Sigmoid colon (tissue), 4 donors: ENCODE measurements at regions not wholly inside any gene's neighbourhood (a gene's known extent, or its start where the extent isn't known, plus 50 kb on each side); places are given as distances from the start of the nearest gene placed in this dataset.

Source experiments
- EP300 ChIP-seq, 4 donors: sonication (generic); formaldehyde crosslinking; IDR thresholded peaks; one replicate each; pipeline ENCODE4 v1.6.1; 2017; ENCODE audit warnings: antibody characterized with exemption in 4 of 4
- POLR2A ChIP-seq, 2 donors: fragments of 450-650 bp; IDR thresholded peaks; one replicate each; pipeline ENCODE4 v1.6.1; 2016; ENCODE audit warnings: antibody characterized with exemption in 2 of 2, mild to moderate bottlenecking in 2 of 2, moderate library complexity in 2 of 2
- POLR2AphosphoS5 ChIP-seq, 4 donors: sonication (generic); formaldehyde crosslinking; IDR thresholded peaks; one replicate each; pipeline ENCODE4 v1.6.1; 2017; ENCODE audit warnings: antibody characterized with exemption in 4 of 4
- TF ChIP-seq, protein P1 (sequence below), 4 experiments: fragments of 450-650 bp in 3 of 4; fragments of 200-600 bp in 1 of 4; IDR thresholded peaks; one replicate each; pipeline ENCODE4 v1.5.1; 2016 to 2019; ENCODE audit warnings: antibody characterized with exemption in 4 of 4, mild to moderate bottlenecking in 3 of 4, moderate library complexity in 2 of 4

DNA sequence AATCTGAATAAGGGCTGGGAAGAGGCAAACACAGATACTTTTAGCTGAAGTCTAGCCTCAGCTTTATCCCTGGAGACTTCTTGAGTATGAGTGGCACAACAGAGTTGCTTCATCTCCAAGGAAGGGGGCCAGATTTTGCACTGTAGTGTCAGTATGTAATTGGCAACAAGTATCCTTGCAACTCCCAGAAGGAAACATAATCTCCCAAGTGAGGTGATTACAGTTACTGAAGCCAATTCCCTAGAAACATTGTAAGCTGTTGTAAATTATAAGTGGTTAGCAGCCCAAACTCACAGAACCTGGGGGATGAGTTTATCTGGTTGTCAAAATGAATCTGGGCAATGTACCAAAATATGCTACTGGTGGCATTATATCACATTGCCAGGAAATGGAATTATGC is 2065.7 kb upstream of the PCDH20 start:
- TF ChIP-seq, protein P1, sequence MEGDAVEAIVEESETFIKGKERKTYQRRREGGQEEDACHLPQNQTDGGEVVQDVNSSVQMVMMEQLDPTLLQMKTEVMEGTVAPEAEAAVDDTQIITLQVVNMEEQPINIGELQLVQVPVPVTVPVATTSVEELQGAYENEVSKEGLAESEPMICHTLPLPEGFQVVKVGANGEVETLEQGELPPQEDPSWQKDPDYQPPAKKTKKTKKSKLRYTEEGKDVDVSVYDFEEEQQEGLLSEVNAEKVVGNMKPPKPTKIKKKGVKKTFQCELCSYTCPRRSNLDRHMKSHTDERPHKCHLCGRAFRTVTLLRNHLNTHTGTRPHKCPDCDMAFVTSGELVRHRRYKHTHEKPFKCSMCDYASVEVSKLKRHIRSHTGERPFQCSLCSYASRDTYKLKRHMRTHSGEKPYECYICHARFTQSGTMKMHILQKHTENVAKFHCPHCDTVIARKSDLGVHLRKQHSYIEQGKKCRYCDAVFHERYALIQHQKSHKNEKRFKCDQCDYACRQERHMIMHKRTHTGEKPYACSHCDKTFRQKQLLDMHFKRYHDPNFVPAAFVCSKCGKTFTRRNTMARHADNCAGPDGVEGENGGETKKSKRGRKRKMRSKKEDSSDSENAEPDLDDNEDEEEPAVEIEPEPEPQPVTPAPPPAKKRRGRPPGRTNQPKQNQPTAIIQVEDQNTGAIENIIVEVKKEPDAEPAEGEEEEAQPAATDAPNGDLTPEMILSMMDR (IDR thresholded peaks at IDR 0.05): no peak
- no peak for TF ChIP-seq POLR2AphosphoS5 (IDR thresholded peaks at IDR 0.05)
- TF ChIP-seq POLR2A (IDR thresholded peaks at IDR 0.05): no peak
- TF ChIP-seq EP300 (IDR thresholded peaks at IDR 0.05): no peak
